ENCODE measurements at regions not wholly inside any gene's neighbourhood (a gene's known extent, or its start where the extent isn't known, plus 50 kb on each side); places are given as distances from the start of the nearest gene placed in this dataset.
A peak's percentile ranks its signal among the peaks of the same experiment; 100 is the strongest.

GRCh38 chr5:117740268-117740667, 1165.6 kb upstream of the SEMA6A start:
- Histone ChIP-seq H3K4me3 (ENCODE audit: low read length) (no peak overlapping the region), H3K9me3 (ENCODE audit: insufficient read depth, low read length) (no peaks in the 10 kb centered on the region), H3K27ac (ENCODE audit: low read length) (peak overlapping the region; percentile 68), H3K27me3 (ENCODE audit: low read depth, low read length) (no peaks in the 10 kb centered on the region), H2AFZ (ENCODE audit: low read depth, low read length) (no peak overlapping the region), H3K36me3 (replicated peaks; ENCODE audit: low read depth, low read length) (no peaks in the 10 kb centered on the region), H3K4me2 (ENCODE audit: low read length) (peak overlapping the region; percentile 32; the same call in 1 of the 2 replicates), H3K4me1 (ENCODE audit: low read length) (peaks cover 26% of the 10 kb centered on the region), H3K79me2 (ENCODE audit: low read length) (no peaks in the 10 kb centered on the region), H4K20me1 (ENCODE audit: insufficient read depth, low read length) (no peaks in the 10 kb centered on the region), H3K9ac (ENCODE audit: low read length) (no peak overlapping the region)
- TF ChIP-seq EZH2phosphoT487 (IDR thresholded peaks at IDR 0.05; ENCODE audit: low read depth) (no peak), CTCF (IDR thresholded peaks at IDR 0.05; ENCODE audit: low read depth, low read length) (no peak)

GRCh38 chr5:117738571-117738970, 1163.9 kb upstream of the SEMA6A start:
- no peak overlapping the region for H3K9ac ChIP-seq (ENCODE audit: low read length)
- H3K4me1 ChIP-seq (ENCODE audit: low read length): peaks cover 26% of the 10 kb centered on the region
- no peaks in the 10 kb centered on the region for H3K36me3 ChIP-seq (replicated peaks; ENCODE audit: low read depth, low read length)
- no peak overlapping the region for H3K4me2 ChIP-seq (ENCODE audit: low read length)
- H3K9me3 ChIP-seq (ENCODE audit: insufficient read depth, low read length): no peaks in the 10 kb centered on the region
- H2AFZ ChIP-seq (ENCODE audit: low read depth, low read length): no peak overlapping the region
- no peaks in the 10 kb centered on the region for H4K20me1 ChIP-seq (ENCODE audit: insufficient read depth, low read length)
- TF ChIP-seq CTCF (IDR thresholded peaks at IDR 0.05; ENCODE audit: low read depth, low read length) (no peak), EZH2phosphoT487 (IDR thresholded peaks at IDR 0.05; ENCODE audit: low read depth) (no peak)
- no peak overlapping the region for H3K4me3 ChIP-seq (ENCODE audit: low read length)
- no peaks in the 10 kb centered on the region for H3K27me3 ChIP-seq (ENCODE audit: low read depth, low read length)
- H3K27ac ChIP-seq (ENCODE audit: low read length): no peak overlapping the region
- H3K79me2 ChIP-seq (ENCODE audit: low read length): no peaks in the 10 kb centered on the region

GRCh38 chr5:117736698-117737097, 1162.1 kb upstream of the SEMA6A start:
- no peaks in the 10 kb centered on the region for H3K79me2 ChIP-seq (ENCODE audit: low read length)
- H3K4me2 ChIP-seq (ENCODE audit: low read length): no peak overlapping the region
- TF ChIP-seq CTCF (IDR thresholded peaks at IDR 0.05; ENCODE audit: low read depth, low read length) (no peak), EZH2phosphoT487 (IDR thresholded peaks at IDR 0.05; ENCODE audit: low read depth) (no peak)
- H3K36me3 ChIP-seq (replicated peaks; ENCODE audit: low read depth, low read length): no peaks in the 10 kb centered on the region
- H3K4me3 ChIP-seq (ENCODE audit: low read length): no peak overlapping the region
- no peak overlapping the region for H3K27ac ChIP-seq (ENCODE audit: low read length)
- H3K9ac ChIP-seq (ENCODE audit: low read length): no peak overlapping the region
- H4K20me1 ChIP-seq (ENCODE audit: insufficient read depth, low read length): no peaks in the 10 kb centered on the region
- no peaks in the 10 kb centered on the region for H3K9me3 ChIP-seq (ENCODE audit: insufficient read depth, low read length)
- peaks cover 23% of the 10 kb centered on the region for H3K4me1 ChIP-seq (ENCODE audit: low read length)
- H2AFZ ChIP-seq (ENCODE audit: low read depth, low read length): no peak overlapping the region
- no peaks in the 10 kb centered on the region for H3K27me3 ChIP-seq (ENCODE audit: low read depth, low read length)

- Histone ChIP-seq H3K4me2 (ENCODE audit: low read length) (no peak overlapping the region), H3K27ac (ENCODE audit: low read length) (no peak overlapping the region), H3K36me3 (replicated peaks; ENCODE audit: low read depth, low read length) (no peaks in the 10 kb centered on the region), H4K20me1 (ENCODE audit: insufficient read depth, low read length) (no peaks in the 10 kb centered on the region), H3K79me2 (ENCODE audit: low read length) (no peaks in the 10 kb centered on the region), H3K9me3 (ENCODE audit: insufficient read depth, low read length) (no peaks in the 10 kb centered on the region), H3K9ac (ENCODE audit: low read length) (no peak overlapping the region), H3K27me3 (ENCODE audit: low read depth, low read length) (no peaks in the 10 kb centered on the region), H2AFZ (ENCODE audit: low read depth, low read length) (no peak overlapping the region), H3K4me3 (ENCODE audit: low read length) (no peak overlapping the region), H3K4me1 (ENCODE audit: low read length) (no peaks in the 10 kb centered on the region)
- TF ChIP-seq CTCF (IDR thresholded peaks at IDR 0.05; ENCODE audit: low read depth, low read length) (no peak), EZH2phosphoT487 (IDR thresholded peaks at IDR 0.05; ENCODE audit: low read depth) (no peak)
Measured at GRCh38 chr5:117734056-117734455, 1159.4 kb upstream of the SEMA6A start.

Data from OCI-LY3 (cell line).